HEK293 (cell line): ENCODE measurements at regions not wholly inside any gene's neighbourhood (a gene's known extent, or its start where the extent isn't known, plus 50 kb on each side); places are given as distances from the start of the nearest gene placed in this dataset.

ENCODE experiments used
- CTCF ChIA-PET: fragments of 350-600 bp; formaldehyde crosslinking; extraction: SDS; loops from one replicate; lab custom pipeline; 2021; ENCODE audit warnings: antibody characterized with exemption; lab: Yijun Ruan, JAX
- POLR2A ChIA-PET: fragments of 300-600 bp; formaldehyde crosslinking; extraction: SDS; loops from one replicate; lab custom pipeline; 2020; ENCODE audit warnings: antibody characterized with exemption, inconsistent platforms; lab: Yijun Ruan, JAX
- H3K27ac ChIP-seq: fragments of 200-500 bp; sonication (Bioruptor generic); 2 replicates; pipeline ENCODE4 v1.5.1; 2014; ENCODE audit warnings: low read depth, low read length, control low read depth, inconsistent platforms; ENCODE audit errors: extremely low read depth
- H3K36me3 ChIP-seq, 2 experiments: fragments of 200-500 bp in 1 of 2; sonication (Bioruptor generic) in 1 of 2; 1 replicate in 1 of 2; 2 replicates in 1 of 2; pipeline ENCODE4 v1.5.1; 2014 to 2017; ENCODE audit warnings: inconsistent platforms in 2 of 2, low read length in 2 of 2; ENCODE audit not compliant: control insufficient read depth in 2 of 2, insufficient read depth in 1 of 2
- H3K4me1 ChIP-seq: fragments of 200-500 bp; sonication (Bioruptor generic); 2 replicates; pipeline ENCODE4 v1.5.1; 2014; ENCODE audit warnings: mild to moderate bottlenecking, low read length, inconsistent platforms; ENCODE audit not compliant: control insufficient read depth, insufficient read depth
- H3K4me3 ChIP-seq: 2 replicates; pipeline ENCODE4 v1.5.1; 2011; ENCODE audit warnings: low read depth, mild to moderate bottlenecking, control low read depth, low read length, moderate library complexity
- H3K9me3 ChIP-seq: fragments of 200-500 bp; sonication (Bioruptor generic); 2 replicates; pipeline ENCODE4 v1.5.1; 2014; ENCODE audit warnings: low read depth, low read length, inconsistent platforms; ENCODE audit not compliant: control insufficient read depth, insufficient read depth
- BCL6B ChIP-seq: fragments of 450-650 bp; formaldehyde crosslinking; IDR thresholded peaks from 2 replicates; pipeline ENCODE4 v1.5.1; 2017; ENCODE audit warnings: missing biosample characterization, missing genetic modification characterization
- GLI4 ChIP-seq: fragments of 450-650 bp; formaldehyde crosslinking; IDR thresholded peaks from 2 replicates; pipeline ENCODE4 v1.5.1; 2016; ENCODE audit warnings: missing biosample characterization, missing genetic modification characterization
- OSR2 ChIP-seq: fragments of 450-650 bp; formaldehyde crosslinking; IDR thresholded peaks from 2 replicates; pipeline ENCODE4 v1.5.1; 2016; ENCODE audit warnings: missing biosample characterization, missing genetic modification characterization
- OVOL3 ChIP-seq: fragments of 450-650 bp; formaldehyde crosslinking; IDR thresholded peaks from 2 replicates; pipeline ENCODE4 v1.5.1; 2016; ENCODE audit warnings: missing biosample characterization, missing genetic modification characterization
- SP3 ChIP-seq: fragments of 450-650 bp; formaldehyde crosslinking; IDR thresholded peaks from 2 replicates; pipeline ENCODE4 v1.5.1; 2016; ENCODE audit warnings: missing biosample characterization, missing genetic modification characterization
- ZFP41 ChIP-seq: fragments of 450-650 bp; formaldehyde crosslinking; IDR thresholded peaks from 2 replicates; pipeline ENCODE4 v1.5.1; 2016; ENCODE audit warnings: missing biosample characterization, missing genetic modification characterization, borderline replicate concordance
- ZNF10 ChIP-seq: fragments of 450-650 bp; formaldehyde crosslinking; IDR thresholded peaks from 2 replicates; pipeline ENCODE4 v1.5.1; 2017; ENCODE audit warnings: missing biosample characterization, missing genetic modification characterization
- ZNF114 ChIP-seq: fragments of 450-650 bp; formaldehyde crosslinking; IDR thresholded peaks from 2 replicates; pipeline ENCODE4 v1.5.0; 2017; ENCODE audit warnings: missing biosample characterization, missing genetic modification characterization
- ZNF138 ChIP-seq: fragments of 450-650 bp; formaldehyde crosslinking; IDR thresholded peaks from 2 replicates; pipeline ENCODE4 v1.5.1; 2016; ENCODE audit warnings: missing biosample characterization, missing genetic modification characterization, borderline replicate concordance
- ZNF146 ChIP-seq: fragments of 450-650 bp; formaldehyde crosslinking; IDR thresholded peaks from 2 replicates; pipeline ENCODE4 v1.5.1; 2016; ENCODE audit warnings: missing biosample characterization, missing genetic modification characterization
- ZNF155 ChIP-seq: fragments of 450-650 bp; formaldehyde crosslinking; IDR thresholded peaks from 2 replicates; pipeline ENCODE4 v1.5.1; 2016; ENCODE audit warnings: missing biosample characterization, missing genetic modification characterization
- ZNF157 ChIP-seq: fragments of 450-650 bp; formaldehyde crosslinking; IDR thresholded peaks from 2 replicates; pipeline ENCODE4 v1.5.1; 2016; ENCODE audit warnings: missing biosample characterization, missing genetic modification characterization
- ZNF2 ChIP-seq: fragments of 450-650 bp; formaldehyde crosslinking; IDR thresholded peaks from 2 replicates; pipeline ENCODE4 v1.5.1; 2016; ENCODE audit warnings: missing biosample characterization, missing genetic modification characterization
- ZNF24 ChIP-seq: fragments of 450-650 bp; formaldehyde crosslinking; IDR thresholded peaks from 2 replicates; pipeline ENCODE4 v1.5.1; 2016; ENCODE audit warnings: missing biosample characterization, missing genetic modification characterization
- ZNF280C ChIP-seq: fragments of 450-650 bp; formaldehyde crosslinking; IDR thresholded peaks from 2 replicates; pipeline ENCODE4 v1.5.1; 2016; ENCODE audit warnings: missing biosample characterization, missing genetic modification characterization
- ZNF510 ChIP-seq: fragments of 450-650 bp; formaldehyde crosslinking; IDR thresholded peaks from 2 replicates; pipeline ENCODE4 v1.5.1; 2018; ENCODE audit warnings: mild to moderate bottlenecking, missing genetic modification characterization, missing biosample characterization; ENCODE audit not compliant: insufficient replicate concordance
- ZNF514 ChIP-seq: fragments of 450-650 bp; formaldehyde crosslinking; IDR thresholded peaks from 2 replicates; pipeline ENCODE4 v1.5.1; 2016; ENCODE audit warnings: missing biosample characterization, missing genetic modification characterization
- ZNF518A ChIP-seq: fragments of 450-650 bp; formaldehyde crosslinking; conservative IDR thresholded peaks from 2 replicates; pipeline ENCODE4 v1.5.1; 2016; ENCODE audit warnings: low read depth, missing biosample characterization, missing genetic modification characterization
- ZNF544 ChIP-seq: fragments of 450-650 bp; formaldehyde crosslinking; IDR thresholded peaks from 2 replicates; pipeline ENCODE4 v1.5.0; 2017; ENCODE audit warnings: missing biosample characterization, missing genetic modification characterization
- ZNF561 ChIP-seq: fragments of 450-650 bp; IDR thresholded peaks from 2 replicates; pipeline ENCODE4 v1.5.1; 2018; ENCODE audit warnings: missing biosample characterization, missing genetic modification characterization, borderline replicate concordance
- ZNF658 ChIP-seq: fragments of 450-650 bp; formaldehyde crosslinking; IDR thresholded peaks from 2 replicates; pipeline ENCODE4; 2016; ENCODE audit warnings: missing biosample characterization, missing genetic modification characterization
- ZNF670 ChIP-seq: fragments of 450-650 bp; formaldehyde crosslinking; IDR thresholded peaks from 2 replicates; pipeline ENCODE4 v1.5.1; 2016; ENCODE audit warnings: missing biosample characterization, missing genetic modification characterization, low read depth
- ZNF768 ChIP-seq: fragments of 450-650 bp; formaldehyde crosslinking; IDR thresholded peaks from 2 replicates; pipeline ENCODE4 v1.5.1; 2018; ENCODE audit warnings: missing biosample characterization, mild to moderate bottlenecking, missing genetic modification characterization
- ZNF785 ChIP-seq: fragments of 450-650 bp; formaldehyde crosslinking; IDR thresholded peaks from 2 replicates; pipeline ENCODE4 v1.5.1; 2016; ENCODE audit warnings: missing biosample characterization, missing genetic modification characterization

GRCh38 chr7:112622159-112622715 lies 141.4 kb downstream of the LSMEM1 start:
- POLR2A ChIA-PET = no interaction called here
- Histone ChIP-seq H3K36me3 (no peaks in the 10 kb centered on the region), H3K4me1 (no peaks in the 10 kb centered on the region), H3K27ac (no peak overlapping the region), H3K9me3 (no peaks in the 10 kb centered on the region)
- CTCF ChIA-PET = interaction anchor here (0.7 kb wide), 1 partner anchor 881 kb away, joined by 3 read pairs; no protein-coding TSS in a partner anchor
- TF ChIP-seq ZNF670 (tag by site-specific recombination) = no peak
- TF ChIP-seq ZNF146 (tag by site-specific recombination) = no peak
- no peak for TF ChIP-seq ZNF510
- TF ChIP-seq ZNF544 = no peak
- no peak for TF ChIP-seq ZNF768 (tag by site-specific recombination)
- no peak for TF ChIP-seq ZNF658 (tag by site-specific recombination)
- no peak for TF ChIP-seq BCL6B
- TF ChIP-seq, all 188 proteins: peak for 0
- no peak overlapping the region for H3K4me3 ChIP-seq

- Histone ChIP-seq H3K27ac (no peak overlapping the region), H3K4me3 (no peak overlapping the region), H3K4me1 (no peaks in the 10 kb centered on the region), H3K36me3 (no peaks in the 10 kb centered on the region), H3K9me3 (no peaks in the 10 kb centered on the region)
- TF ChIP-seq OVOL3 (no peak), GLI4 (no peak), ZNF138 (tag by site-specific recombination) (no peak), ZNF2 (tag by site-specific recombination) (no peak), SP3 (tag by site-specific recombination) (no peak), ZNF157 (tag by site-specific recombination) (no peak), ZNF518A (no peak), ZNF280C (no peak), ZNF514 (tag by site-specific recombination) (no peak), BCL6B (no peak), ZNF10 (tag by site-specific recombination) (no peak), ZNF155 (tag by site-specific recombination) (no peak), ZFP41 (tag by site-specific recombination) (no peak), ZNF114 (tag by site-specific recombination) (no peak), ZNF785 (tag by site-specific recombination) (no peak), ZNF24 (tag by site-specific recombination) (no peak), OSR2 (tag by site-specific recombination) (no peak), ZNF561 (tag by site-specific recombination) (no peak)
- ChIA-PET POLR2A (no interaction called here), CTCF (no interaction called here)
These were observed 143.6 kb downstream of the LSMEM1 start for GRCh38 chr7:112624416-112624815.
